H1 (cell line): ENCODE measurements at regions not wholly inside any gene's neighbourhood (a gene's known extent, or its start where the extent isn't known, plus 50 kb on each side); places are given as distances from the start of the nearest gene placed in this dataset.

Experiments used
- CTCF ChIA-PET: fragments of 300-600 bp; sonication (Branson Sonifier 250); formaldehyde crosslinking; loops from one replicate; lab custom pipeline; 2021; ENCODE audit not compliant: partially characterized antibody; lab: Charles Lee
- POLR2A ChIA-PET: fragments of 300-600 bp; sonication (Branson Sonifier 250); formaldehyde crosslinking; loops from one replicate; lab custom pipeline; 2021; ENCODE audit warnings: inconsistent platforms; ENCODE audit not compliant: partially characterized antibody; lab: Charles Lee
- DNase-seq, 2 experiments: peaks; one replicate each; pipeline versions ENCODE4 v3.0.0 to v3.0.0-alpha.2; 2010 to 2022; ENCODE audit warnings: low spot score in 2 of 2, low read depth in 1 of 2, mixed read lengths in 1 of 2
- FAIRE-seq: peaks from 2 replicates; lab custom pipeline; 2011; peaks lifted over from hg19 to GRCh38; lab: Jason Lieb, UNC
- H2AFZ ChIP-seq: 2 replicates; pipeline ENCODE4 v1.8.1; 2012; ENCODE audit warnings: low read length, inconsistent platforms
- H2AK5ac ChIP-seq: 2 replicates; pipeline ENCODE4 v1.6.1; 2013; ENCODE audit warnings: low read depth, low read length
- H2BK120ac ChIP-seq: replicated peaks from 2 replicates; pipeline ENCODE3; 2013; ENCODE audit warnings: low read depth, low read length, inconsistent platforms
- H2BK12ac ChIP-seq: 2 replicates; pipeline ENCODE4 v1.6.1; 2013; ENCODE audit warnings: low read depth, low read length
- H2BK15ac ChIP-seq: 2 replicates; pipeline ENCODE4 v1.6.1; 2013; ENCODE audit warnings: low read length
- H2BK20ac ChIP-seq: 2 replicates; pipeline ENCODE4 v1.6.1; 2013; ENCODE audit warnings: low read length
- H2BK5ac ChIP-seq: 2 replicates; pipeline ENCODE4 v1.6.1; 2013; ENCODE audit warnings: low read depth, low read length
- H3K14ac ChIP-seq: 2 replicates; pipeline ENCODE4 v1.6.1; 2013; ENCODE audit warnings: inconsistent platforms; ENCODE audit not compliant: insufficient read length
- H3K18ac ChIP-seq: 2 replicates; pipeline ENCODE4 v1.6.1; 2013; ENCODE audit warnings: low read length; ENCODE audit errors: extremely low read depth
- H3K23ac ChIP-seq: 2 replicates; pipeline ENCODE4 v1.6.1; 2013; ENCODE audit warnings: inconsistent platforms; ENCODE audit not compliant: insufficient read length
- H3K23me2 ChIP-seq: 2 replicates; pipeline ENCODE4 v1.6.1; 2013; ENCODE audit warnings: low read depth, low read length
- H3K27ac ChIP-seq: 2 replicates; pipeline ENCODE4 v1.6.1; 2011; ENCODE audit warnings: low read depth, low read length, inconsistent platforms
- H3K27me3 ChIP-seq, 4 experiments: replicated peaks in 1 of 4; 1 replicate in 1 of 4; 2 replicates in 3 of 4; pipeline versions ENCODE4 v1.6.1 to v1.8.1; 2011 to 2013; ENCODE audit warnings: low read length in 3 of 4, mild to moderate bottlenecking in 3 of 4, inconsistent platforms in 2 of 4, mixed read lengths in 2 of 4, moderate library complexity in 1 of 4; ENCODE audit not compliant: control insufficient read depth in 3 of 4, insufficient read depth in 3 of 4; ENCODE audit errors: extremely low read depth in 1 of 4
- H3K36me3 ChIP-seq, 4 experiments: 2 replicates each; pipeline versions ENCODE4 v1.6.1 to v1.8.1; 2011 to 2013; ENCODE audit warnings: mild to moderate bottlenecking in 4 of 4, low read length in 3 of 4, moderate library complexity in 2 of 4, control low read depth in 1 of 4, inconsistent platforms in 1 of 4; ENCODE audit not compliant: insufficient read depth in 4 of 4, control insufficient read depth in 2 of 4
- H3K4ac ChIP-seq: replicated peaks from 2 replicates; pipeline ENCODE3; 2013; ENCODE audit warnings: low read length, low read depth, mixed read lengths, inconsistent platforms; ENCODE audit not compliant: insufficient read length
- H3K4me1 ChIP-seq, 4 experiments: replicated peaks in 1 of 4; 1 replicate in 1 of 4; 2 replicates in 3 of 4; pipeline versions ENCODE4 v1.6.1 to v1.8.1; 2011 to 2013; ENCODE audit warnings: low read length in 3 of 4, inconsistent platforms in 2 of 4, mixed read lengths in 1 of 4; ENCODE audit not compliant: insufficient read depth in 4 of 4, control insufficient read depth in 3 of 4
- H3K4me2 ChIP-seq, 2 experiments: 2 replicates each; pipeline versions ENCODE4 v1.6.1 to v1.8.1; 2011 to 2013; ENCODE audit warnings: low read depth in 2 of 2, low read length in 2 of 2, control low read depth in 1 of 2, inconsistent platforms in 1 of 2, mild to moderate bottlenecking in 1 of 2; ENCODE audit not compliant: insufficient read depth in 1 of 2
- H3K4me3 ChIP-seq, 4 experiments: fragments of 200-600, 300-600 bp in 1 of 4; sonication (generic), shearing (Covaris generic), sonication (Bioruptor Twin) in 1 of 4; 2 replicates each; pipeline versions ENCODE4 v1.5.1 to v1.8.1; 2011 to 2016; ENCODE audit warnings: low read length in 4 of 4, low read depth in 3 of 4, control low read depth in 2 of 4, inconsistent platforms in 2 of 4, mild to moderate bottlenecking in 2 of 4, mixed read lengths in 1 of 4, moderate library complexity in 1 of 4; ENCODE audit not compliant: insufficient read depth in 2 of 4; ENCODE audit errors: extremely low read depth in 1 of 4
- H3K56ac ChIP-seq: replicated peaks from 2 replicates; pipeline ENCODE3; 2013; ENCODE audit warnings: low read depth, mild to moderate bottlenecking, mixed read lengths, low read length, inconsistent platforms; ENCODE audit not compliant: insufficient read length
- H3K79me1 ChIP-seq: 2 replicates; pipeline ENCODE4 v1.6.1; 2013; ENCODE audit warnings: low read depth, low read length, control low read depth
- H3K79me2 ChIP-seq, 2 experiments: 2 replicates each; pipeline versions ENCODE4 v1.6.1 to v1.8.1; 2012 to 2013; ENCODE audit warnings: low read length in 2 of 2, mild to moderate bottlenecking in 2 of 2, inconsistent platforms in 1 of 2; ENCODE audit not compliant: insufficient read depth in 2 of 2, control insufficient read depth in 1 of 2
- H3K9ac ChIP-seq, 4 experiments: replicated peaks in 1 of 4; 1 replicate in 1 of 4; 2 replicates in 3 of 4; pipeline versions ENCODE4 v1.6.1 to v1.8.1; 2011 to 2013; ENCODE audit warnings: low read depth in 3 of 4, low read length in 3 of 4, control low read depth in 2 of 4, mild to moderate bottlenecking in 2 of 4, moderate library complexity in 2 of 4, inconsistent platforms in 1 of 4; ENCODE audit errors: extremely low read depth in 1 of 4
- H3K9me3 ChIP-seq, 2 experiments: 2 replicates each; pipeline versions ENCODE4 v1.6.1 to v1.8.1; 2012 to 2013; ENCODE audit warnings: mild to moderate bottlenecking in 2 of 2, moderate library complexity in 2 of 2, control low read depth in 1 of 2, inconsistent platforms in 1 of 2, low read depth in 1 of 2, low read length in 1 of 2, mixed read lengths in 1 of 2; ENCODE audit not compliant: insufficient read depth in 2 of 2
- H4K20me1 ChIP-seq, 2 experiments: replicated peaks in 1 of 2; 2 replicates each; pipeline versions ENCODE3 to v1.8.1; 2011 to 2013; ENCODE audit warnings: inconsistent platforms in 2 of 2, low read length in 2 of 2, mild to moderate bottlenecking in 1 of 2; ENCODE audit not compliant: insufficient read depth in 2 of 2, control insufficient read depth in 1 of 2
- H4K5ac ChIP-seq: 2 replicates; pipeline ENCODE4 v1.6.1; 2013; ENCODE audit warnings: low read length, low read depth, mixed read lengths, inconsistent platforms; ENCODE audit not compliant: insufficient read length
- H4K8ac ChIP-seq: 2 replicates; pipeline ENCODE4 v1.8.0; 2013; ENCODE audit warnings: mild to moderate bottlenecking, moderate library complexity, low read length, inconsistent platforms; ENCODE audit not compliant: insufficient read depth; ENCODE audit errors: extremely low read depth
- H4K91ac ChIP-seq: replicated peaks from 2 replicates; pipeline ENCODE3; 2013; ENCODE audit warnings: low read length, mixed read lengths, inconsistent platforms; ENCODE audit not compliant: insufficient read length
- CBX5 ChIP-seq: fragments of 300-800, 300-1000 bp; sonication (generic); IDR thresholded peaks from 2 replicates; pipeline ENCODE4 v1.7.1; 2016; ENCODE audit warnings: antibody characterized with exemption, low read length, low read depth
- CHD2 ChIP-seq: IDR thresholded peaks from 2 replicates; pipeline ENCODE4 v1.6.1; 2012; ENCODE audit warnings: low read length, improper control_type of control experiment
- GTF2F1 ChIP-seq: IDR thresholded peaks from 2 replicates; pipeline ENCODE4 v1.6.1; 2012; ENCODE audit warnings: low read depth, low read length, improper control_type of control experiment, borderline replicate concordance
- HDAC2 ChIP-seq, 2 experiments: fragments of 300-600 bp in 1 of 2; sonication (generic) in 1 of 2; IDR thresholded peaks; 2 replicates each; pipeline ENCODE4 v1.6.1; 2011 to 2012; ENCODE audit warnings: low read depth in 2 of 2, low read length in 2 of 2, mild to moderate bottlenecking in 2 of 2, moderate library complexity in 2 of 2, borderline replicate concordance in 1 of 2, inconsistent platforms in 1 of 2
- JUN ChIP-seq: IDR thresholded peaks from 2 replicates; pipeline ENCODE4 v1.6.1; 2011; ENCODE audit warnings: low read depth, mild to moderate bottlenecking, improper control_type of control experiment, low read length
- KDM1A ChIP-seq: fragments of 200-600, 300-600 bp; sonication (generic); IDR thresholded peaks from 2 replicates; pipeline ENCODE4 v1.7.1; 2016; ENCODE audit warnings: mild to moderate bottlenecking, low read length, borderline replicate concordance
- KDM4A ChIP-seq: IDR thresholded peaks from one replicate; pipeline ENCODE4 v1.7.1; 2012; ENCODE audit warnings: low read depth, mild to moderate bottlenecking, moderate library complexity, low read length, inconsistent platforms; ENCODE audit not compliant: severe bottlenecking
- NANOG ChIP-seq: IDR thresholded peaks from 2 replicates; pipeline ENCODE4 v1.6.1; 2011; ENCODE audit warnings: low read length, low read depth, mild to moderate bottlenecking, inconsistent platforms; ENCODE audit not compliant: insufficient read depth, poor library complexity, severe bottlenecking
- SIN3A ChIP-seq, 2 experiments: IDR thresholded peaks in 1 of 2; conservative IDR thresholded peaks in 1 of 2; 2 replicates each; pipeline ENCODE4 v1.6.1; 2011 to 2012; ENCODE audit warnings: low read length in 2 of 2, improper control_type of control experiment in 1 of 2, low read depth in 1 of 2, mild to moderate bottlenecking in 1 of 2
- TCF12 ChIP-seq: IDR thresholded peaks from 2 replicates; pipeline ENCODE4 v1.6.1; 2011; ENCODE audit warnings: low read depth, mild to moderate bottlenecking, low read length
- ZNF274 ChIP-seq: IDR thresholded peaks from 2 replicates; pipeline ENCODE4 v1.7.0; 2012; ENCODE audit warnings: low read length, borderline replicate concordance; ENCODE audit errors: extremely low read depth
- WGBS, 2 experiments: shearing (Covaris generic) in 1 of 2; methylation state at CpG; one replicate each; pipeline versions ENCODE4 v1.1.6 to v1.1.7; 2013 to 2015; ENCODE audit warnings: low lambda C conversion rate in 2 of 2, mixed read lengths in 2 of 2, inconsistent platforms in 1 of 2, low coverage in 1 of 2, missing lambda C conversion rate in 1 of 2; ENCODE audit not compliant: insufficient replicate concordance in 2 of 2, insufficient coverage in 1 of 2, insufficient read length in 1 of 2; ENCODE audit errors: extremely low coverage in 1 of 2, missing lambda C conversion rate in 1 of 2; 5-methylcytosine and 5-hydroxymethylcytosine counted together
- TF ChIP-seq, protein P1 (sequence below): IDR thresholded peaks from 2 replicates; pipeline ENCODE4 v1.6.1; 2011; ENCODE audit warnings: low read length, improper control_type of control experiment

DNA sequence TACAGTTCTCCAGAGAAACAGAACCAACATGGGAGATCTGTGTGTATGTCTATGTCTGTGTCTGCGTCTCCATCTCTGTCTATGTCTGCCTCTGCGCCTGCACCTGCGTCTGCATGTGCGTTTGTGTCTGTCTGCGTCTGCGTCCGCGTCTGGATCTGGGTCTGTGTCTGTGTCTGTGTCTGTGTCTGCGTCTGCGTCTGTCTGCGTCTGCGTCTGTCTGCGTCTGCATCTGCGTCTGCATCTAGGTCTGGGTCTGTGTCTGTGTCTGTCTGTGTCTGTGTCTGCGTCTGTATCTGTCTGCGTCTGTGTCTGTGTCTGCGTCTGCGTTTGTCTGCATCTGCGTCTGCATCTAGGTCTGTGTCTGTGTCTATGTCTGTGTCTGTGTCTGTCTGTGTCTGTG is 53.1 kb upstream of the SLC22A11 start:
- H3K9me3 ChIP-seq = no peaks in the 10 kb centered on the region; a peak in 1 of 4 replicates
- no peak overlapping the region for H3K23ac ChIP-seq
- 91% methylated on average over 19 of the region's 19 CpGs; no CpG with 5 or more reads in 1 of the 2 experiments for WGBS, 2 experiments
- ChIA-PET CTCF (interaction anchor here (0.8 to 3.6 kb wide), 6 partner anchors 9 to 212 kb away, joined by 3 to 20 read pairs (median 4); partner anchors contain the start of gene KCNK4), POLR2A (interaction anchor here (0.9 kb wide), 1 partner anchor 10 kb away, joined by 3 read pairs; no protein-coding TSS in a partner anchor)
- no peak overlapping the region for H3K4me3 ChIP-seq
- FAIRE-seq (no peak), DNase-seq (no peak)
- H3K36me3 ChIP-seq = no peaks in the 10 kb centered on the region
- H3K23me2 ChIP-seq = no peaks in the 10 kb centered on the region; the same call in 1 of the 2 replicates
- no peak overlapping the region for H2BK12ac ChIP-seq
- no peaks in the 10 kb centered on the region for H3K4me1 ChIP-seq
- no peak overlapping the region for H2BK5ac ChIP-seq
- H3K4me2 ChIP-seq = no peak overlapping the region
- H4K91ac ChIP-seq = no peak overlapping the region
- H3K27me3 ChIP-seq = peaks cover 0 to 28% (median 8%) of the 10 kb centered on the region in 4 experiments; a peak in 6 of 7 replicates
- H2BK20ac ChIP-seq = no peak overlapping the region
- no peak overlapping the region for H2AK5ac ChIP-seq
- H2AFZ ChIP-seq = no peak overlapping the region
- no peak overlapping the region for H2BK120ac ChIP-seq
- H4K20me1 ChIP-seq = no peaks in the 10 kb centered on the region
- no peaks in the 10 kb centered on the region; a peak in 1 of 4 replicates for H3K79me2 ChIP-seq
- H3K27ac ChIP-seq = no peak overlapping the region
- H3K79me1 ChIP-seq = no peaks in the 10 kb centered on the region
- H2BK15ac ChIP-seq = no peak overlapping the region
- peak overlapping the region; percentile 39 for H3K56ac ChIP-seq
- no peak overlapping the region for H3K4ac ChIP-seq
- no peak overlapping the region for H3K9ac ChIP-seq
- H4K5ac ChIP-seq = no peak overlapping the region
- H3K14ac ChIP-seq = no peak overlapping the region
- no peak overlapping the region for H4K8ac ChIP-seq
- H3K18ac ChIP-seq = no peak overlapping the region
- TF ChIP-seq, protein P1, sequence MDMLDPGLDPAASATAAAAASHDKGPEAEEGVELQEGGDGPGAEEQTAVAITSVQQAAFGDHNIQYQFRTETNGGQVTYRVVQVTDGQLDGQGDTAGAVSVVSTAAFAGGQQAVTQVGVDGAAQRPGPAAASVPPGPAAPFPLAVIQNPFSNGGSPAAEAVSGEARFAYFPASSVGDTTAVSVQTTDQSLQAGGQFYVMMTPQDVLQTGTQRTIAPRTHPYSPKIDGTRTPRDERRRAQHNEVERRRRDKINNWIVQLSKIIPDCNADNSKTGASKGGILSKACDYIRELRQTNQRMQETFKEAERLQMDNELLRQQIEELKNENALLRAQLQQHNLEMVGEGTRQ = no peak
- no peak for TF ChIP-seq JUN
- TF ChIP-seq KDM4A = no peak
- no peak for TF ChIP-seq SIN3A (conservative IDR thresholded peaks at IDR 0.05 in 1 of 2, IDR thresholded peaks at IDR 0.05 in 1 of 2; ENCODE audit: low read depth in 1 of 2, low read length in 2 of 2)
- no peak for TF ChIP-seq CHD2
- no peak for TF ChIP-seq KDM1A
- no peak for TF ChIP-seq ZNF274
- TF ChIP-seq NANOG = no peak
- no peak for TF ChIP-seq TCF12
- no peak for TF ChIP-seq CBX5
- no peak for TF ChIP-seq GTF2F1
- TF ChIP-seq HDAC2 (IDR thresholded peaks at IDR 0.05; ENCODE audit: borderline replicate concordance in 1 of 2, low read depth in 2 of 2, low read length in 2 of 2) = no peak
